Mucosa of rectum (tissue), 2 donors: ENCODE measurements at regions not wholly inside any gene's neighbourhood (a gene's known extent, or its start where the extent isn't known, plus 50 kb on each side); places are given as distances from the start of the nearest gene placed in this dataset.

Source experiments
- H3K27ac ChIP-seq, 2 donors: one replicate each; pipeline ENCODE4 v1.7.0; 2013; ENCODE audit warnings: inconsistent platforms in 2 of 2, low read depth in 2 of 2, low read length in 2 of 2
- H3K27me3 ChIP-seq, 2 donors: one replicate each; pipeline ENCODE4 v1.7.0; 2013; ENCODE audit warnings: low read length in 2 of 2; ENCODE audit not compliant: control insufficient read depth in 2 of 2, insufficient read depth in 2 of 2
- H3K36me3 ChIP-seq, 2 donors: one replicate each; pipeline ENCODE4 v1.7.0; 2013; ENCODE audit warnings: low read length in 2 of 2; ENCODE audit not compliant: control insufficient read depth in 2 of 2, insufficient read depth in 2 of 2
- H3K4me1 ChIP-seq, 2 donors: one replicate each; pipeline ENCODE4 v1.7.0; 2013; ENCODE audit warnings: low read length in 2 of 2, mild to moderate bottlenecking in 1 of 2; ENCODE audit not compliant: control insufficient read depth in 2 of 2, insufficient read depth in 2 of 2
- H3K4me3 ChIP-seq, 2 donors: one replicate each; pipeline ENCODE4 v1.7.0; 2013; ENCODE audit warnings: low read length in 2 of 2
- H3K9ac ChIP-seq, 2 donors: one replicate each; pipeline ENCODE4 v1.7.0; 2013; ENCODE audit warnings: low read length in 2 of 2, low read depth in 1 of 2, mild to moderate bottlenecking in 1 of 2
- H3K9me3 ChIP-seq, 2 donors: one replicate each; pipeline ENCODE4 v1.7.0; 2013; ENCODE audit warnings: low read length in 2 of 2; ENCODE audit not compliant: control insufficient read depth in 2 of 2
- donor health status: healthy.
- donor health status: Normal muscosa, but diverticular disease.

GRCh38 chr7:46143949-46144917 is 223.2 kb upstream of the IGFBP3 start:
- H3K4me3 ChIP-seq = no peak overlapping the region
- H3K36me3 ChIP-seq = no peaks in the 10 kb centered on the region
- H3K4me1 ChIP-seq = no peaks in the 10 kb centered on the region
- no peaks in the 10 kb centered on the region for H3K9me3 ChIP-seq
- H3K27ac ChIP-seq = no peak overlapping the region
- no peak overlapping the region for H3K9ac ChIP-seq
- H3K27me3 ChIP-seq = no peaks in the 10 kb centered on the region

DNA sequence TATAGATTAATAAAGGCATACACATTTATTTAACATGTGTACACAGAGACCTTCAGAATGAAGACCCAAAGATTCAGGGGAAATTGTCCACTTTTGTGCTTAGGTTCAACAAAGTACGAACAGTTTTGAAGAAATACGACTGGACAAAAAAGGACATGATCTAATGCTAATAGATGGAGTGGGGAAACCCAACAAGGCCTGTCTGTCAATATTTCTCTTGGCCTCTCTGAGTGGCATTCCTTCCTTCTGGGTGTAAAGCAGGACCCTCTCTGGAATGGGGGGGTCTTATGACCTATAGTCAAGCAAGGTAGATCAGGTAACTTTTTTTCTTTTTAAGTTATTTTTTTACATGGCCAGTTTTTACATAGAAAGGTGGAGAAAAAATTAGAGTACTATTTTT is 222.3 kb upstream of the IGFBP3 start:
- H3K4me3 ChIP-seq = no peak overlapping the region
- no peaks in the 10 kb centered on the region for H3K36me3 ChIP-seq
- H3K27me3 ChIP-seq = no peaks in the 10 kb centered on the region
- no peaks in the 10 kb centered on the region for H3K9me3 ChIP-seq
- H3K27ac ChIP-seq = no peak overlapping the region
- H3K9ac ChIP-seq = no peak overlapping the region
- no peaks in the 10 kb centered on the region for H3K4me1 ChIP-seq

GRCh38 chr7:46139079-46139478 is 218.0 kb upstream of the IGFBP3 start:
- H3K27me3 ChIP-seq = no peaks in the 10 kb centered on the region
- no peak overlapping the region for H3K27ac ChIP-seq
- no peak overlapping the region for H3K4me3 ChIP-seq
- H3K4me1 ChIP-seq = no peaks in the 10 kb centered on the region
- H3K9me3 ChIP-seq = no peaks in the 10 kb centered on the region
- H3K36me3 ChIP-seq = no peaks in the 10 kb centered on the region
- no peak overlapping the region for H3K9ac ChIP-seq

- no peaks in the 10 kb centered on the region for H3K9me3 ChIP-seq
- no peak overlapping the region for H3K9ac ChIP-seq
- H3K36me3 ChIP-seq = no peaks in the 10 kb centered on the region
- no peak overlapping the region for H3K27ac ChIP-seq
- no peaks in the 10 kb centered on the region for H3K27me3 ChIP-seq
- H3K4me1 ChIP-seq = no peaks in the 10 kb centered on the region
- H3K4me3 ChIP-seq = no peak overlapping the region
Observed at GRCh38 chr7:46137725-46138124, 216.7 kb upstream of the IGFBP3 start.

DNA sequence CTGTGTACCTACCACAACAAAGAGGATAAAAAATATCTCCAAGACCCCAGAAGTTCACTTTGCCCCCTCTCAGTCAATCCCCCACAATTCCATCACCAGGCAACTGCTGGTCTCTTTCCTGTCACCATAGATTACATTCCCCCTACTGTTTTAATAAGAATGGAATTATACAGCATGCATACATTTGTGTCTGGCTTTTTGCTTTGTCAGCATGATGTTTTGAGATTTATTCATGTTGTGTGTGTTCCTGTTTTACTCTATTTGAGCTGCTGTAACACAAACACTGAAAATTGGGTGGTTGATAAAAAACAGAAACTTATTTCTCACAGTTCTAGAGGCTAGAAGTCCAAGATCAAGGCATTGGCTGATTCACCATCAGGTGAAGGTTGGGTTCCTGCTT is 214.5 kb upstream of the IGFBP3 start:
- no peaks in the 10 kb centered on the region for H3K27me3 ChIP-seq
- no peak overlapping the region for H3K9ac ChIP-seq
- no peak overlapping the region for H3K27ac ChIP-seq
- no peaks in the 10 kb centered on the region for H3K4me1 ChIP-seq
- no peaks in the 10 kb centered on the region for H3K9me3 ChIP-seq
- no peak overlapping the region for H3K4me3 ChIP-seq
- no peaks in the 10 kb centered on the region for H3K36me3 ChIP-seq

- Histone ChIP-seq H3K36me3 (no peaks in the 10 kb centered on the region), H3K4me1 (no peaks in the 10 kb centered on the region), H3K9me3 (no peaks in the 10 kb centered on the region), H3K4me3 (no peak overlapping the region), H3K27ac (no peak overlapping the region), H3K9ac (no peak overlapping the region), H3K27me3 (no peaks in the 10 kb centered on the region)
Observed at GRCh38 chr7:46134795-46135194, 213.7 kb upstream of the IGFBP3 start.

DNA sequence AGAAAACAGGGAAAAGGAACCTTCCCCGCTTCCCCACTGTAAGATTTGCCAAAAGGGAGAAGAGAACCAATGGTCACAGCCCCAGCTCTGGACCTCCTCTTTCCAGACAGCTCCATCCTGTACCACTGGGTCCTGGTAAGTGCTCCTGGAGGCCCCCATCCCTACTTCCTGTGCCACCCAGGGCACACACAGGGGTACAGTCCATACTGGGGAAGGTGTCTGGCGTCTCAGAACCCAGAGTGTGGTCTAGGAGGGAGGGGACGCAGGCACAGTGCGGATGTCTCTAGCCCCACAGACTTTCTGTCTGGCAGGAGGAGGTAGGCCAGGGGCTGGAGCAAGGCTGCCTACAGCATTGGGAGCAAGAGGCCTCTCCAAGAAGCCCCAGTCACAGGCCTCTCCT is 213.3 kb upstream of the IGFBP3 start:
- Histone ChIP-seq H3K27me3 (no peaks in the 10 kb centered on the region), H3K9ac (no peak overlapping the region), H3K36me3 (no peaks in the 10 kb centered on the region), H3K4me1 (no peaks in the 10 kb centered on the region), H3K4me3 (no peak overlapping the region), H3K27ac (no peak overlapping the region), H3K9me3 (no peaks in the 10 kb centered on the region)

DNA sequence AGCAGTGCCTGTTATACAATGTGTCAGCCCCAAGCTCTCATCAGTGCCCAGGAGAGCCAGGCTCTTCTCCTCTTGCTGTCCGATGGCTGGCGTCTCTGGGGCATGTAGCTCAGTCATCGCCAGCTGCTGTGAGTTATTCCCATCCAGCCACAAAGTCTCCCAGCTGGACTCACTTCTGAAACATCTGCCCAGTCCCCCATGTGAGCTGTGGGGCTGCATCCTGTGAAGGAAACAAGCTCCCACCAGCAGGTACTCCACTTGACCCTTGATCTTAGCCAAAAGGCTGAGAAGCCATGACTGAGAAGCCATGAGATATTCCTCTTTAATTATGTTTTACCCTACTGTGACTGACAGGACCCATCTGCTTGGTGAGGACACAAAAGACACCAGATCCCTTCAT is 212.7 kb upstream of the IGFBP3 start:
- Histone ChIP-seq H3K4me1 (no peaks in the 10 kb centered on the region), H3K9ac (no peak overlapping the region), H3K27ac (no peak overlapping the region), H3K36me3 (no peaks in the 10 kb centered on the region), H3K4me3 (no peak overlapping the region), H3K9me3 (no peaks in the 10 kb centered on the region), H3K27me3 (no peaks in the 10 kb centered on the region)

DNA sequence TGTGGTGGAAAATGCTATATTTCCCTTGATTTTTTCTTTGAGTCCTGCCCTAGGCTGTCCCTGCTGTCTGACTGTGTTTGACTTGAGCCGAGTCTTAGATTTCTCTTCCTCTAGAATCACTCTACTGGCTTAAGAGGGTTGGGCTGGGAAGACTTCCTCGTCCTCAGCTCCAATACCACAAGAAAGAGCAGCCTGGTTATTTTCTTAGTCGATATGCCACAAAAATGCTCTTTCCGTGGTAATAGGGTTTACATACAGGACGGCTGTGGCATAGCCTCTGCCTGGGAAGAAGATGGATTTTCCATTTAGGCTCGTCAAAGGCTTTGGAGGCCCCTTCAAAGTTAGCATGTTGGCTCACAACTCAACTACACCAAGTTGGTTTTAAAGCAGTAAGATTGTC is 212.0 kb upstream of the IGFBP3 start:
- Histone ChIP-seq H3K27ac (no peak overlapping the region), H3K4me1 (no peaks in the 10 kb centered on the region), H3K9me3 (no peaks in the 10 kb centered on the region), H3K27me3 (no peaks in the 10 kb centered on the region), H3K4me3 (no peak overlapping the region), H3K36me3 (no peaks in the 10 kb centered on the region), H3K9ac (no peak overlapping the region)

GRCh38 chr7:46131916-46132795 is 211.1 kb upstream of the IGFBP3 start:
- H3K27me3 ChIP-seq = no peaks in the 10 kb centered on the region
- no peak overlapping the region for H3K27ac ChIP-seq
- no peaks in the 10 kb centered on the region for H3K4me1 ChIP-seq
- no peak overlapping the region for H3K4me3 ChIP-seq
- no peak overlapping the region for H3K9ac ChIP-seq
- no peaks in the 10 kb centered on the region for H3K9me3 ChIP-seq
- no peaks in the 10 kb centered on the region for H3K36me3 ChIP-seq
